Activated CD8-positive, alpha-beta T cell treated with anti-CD3 and anti-CD28 coated beads for 36 hours (primary cell): ENCODE measurements at regions not wholly inside any gene's neighbourhood (a gene's known extent, or its start where the extent isn't known, plus 50 kb on each side); places are given as distances from the start of the nearest gene placed in this dataset.

Experiments used
- ATAC-seq: fragments of 200-7000 bp; cut with Tn5 transposase; one replicate; pipeline ENCODE4 v1.10.0; 2021; ENCODE audit warnings: mild to moderate bottlenecking, moderate library complexity
- CTCF ChIA-PET: fragments of 350-600 bp; sonication (Branson Sonifier 250); formaldehyde crosslinking; loops from one replicate; lab custom pipeline; 2021; ENCODE audit warnings: antibody characterized with exemption; lab: Charles Lee
- POLR2A ChIA-PET: fragments of 350-600 bp; sonication (Branson Sonifier 250); formaldehyde crosslinking; loops from one replicate; lab custom pipeline; 2021; ENCODE audit warnings: antibody characterized with exemption; lab: Charles Lee
- DNase-seq: peaks from one replicate; pipeline ENCODE4 v3.0.0-alpha.2; 2020
- H3K27ac Mint-ChIP-seq: one replicate; pipeline ENCODE4 v1.8.0; 2021; ENCODE audit warnings: mild to moderate bottlenecking, mixed read lengths
- H3K27me3 Mint-ChIP-seq: one replicate; pipeline ENCODE4 v1.8.0; 2021; ENCODE audit warnings: mixed read lengths
- H3K36me3 Mint-ChIP-seq: one replicate; pipeline ENCODE4 v1.8.0; 2021; ENCODE audit warnings: low read depth, mixed read lengths
- H3K4me1 Mint-ChIP-seq: one replicate; pipeline ENCODE4 v1.8.0; 2021; ENCODE audit warnings: low read depth, mixed read lengths
- H3K4me3 Mint-ChIP-seq: one replicate; pipeline ENCODE4 v1.8.0; 2021; ENCODE audit warnings: mild to moderate bottlenecking, moderate library complexity, mixed read lengths
- H3K9me3 Mint-ChIP-seq: one replicate; pipeline ENCODE4 v1.8.0; 2021; ENCODE audit warnings: mixed read lengths
- intact Hi-C: fragments of 100-400 bp; cut with micrococcal nuclease; formaldehyde crosslinking; loops from one replicate; pipeline ENCODE4 v1.10.0; 2022
- TF ChIP-seq, protein P1 (sequence below): fragments of 200-600 bp; IDR thresholded peaks from one replicate; pipeline ENCODE4 v1.8.0; 2022; ENCODE audit warnings: antibody characterized with exemption, mild to moderate bottlenecking

DNA sequence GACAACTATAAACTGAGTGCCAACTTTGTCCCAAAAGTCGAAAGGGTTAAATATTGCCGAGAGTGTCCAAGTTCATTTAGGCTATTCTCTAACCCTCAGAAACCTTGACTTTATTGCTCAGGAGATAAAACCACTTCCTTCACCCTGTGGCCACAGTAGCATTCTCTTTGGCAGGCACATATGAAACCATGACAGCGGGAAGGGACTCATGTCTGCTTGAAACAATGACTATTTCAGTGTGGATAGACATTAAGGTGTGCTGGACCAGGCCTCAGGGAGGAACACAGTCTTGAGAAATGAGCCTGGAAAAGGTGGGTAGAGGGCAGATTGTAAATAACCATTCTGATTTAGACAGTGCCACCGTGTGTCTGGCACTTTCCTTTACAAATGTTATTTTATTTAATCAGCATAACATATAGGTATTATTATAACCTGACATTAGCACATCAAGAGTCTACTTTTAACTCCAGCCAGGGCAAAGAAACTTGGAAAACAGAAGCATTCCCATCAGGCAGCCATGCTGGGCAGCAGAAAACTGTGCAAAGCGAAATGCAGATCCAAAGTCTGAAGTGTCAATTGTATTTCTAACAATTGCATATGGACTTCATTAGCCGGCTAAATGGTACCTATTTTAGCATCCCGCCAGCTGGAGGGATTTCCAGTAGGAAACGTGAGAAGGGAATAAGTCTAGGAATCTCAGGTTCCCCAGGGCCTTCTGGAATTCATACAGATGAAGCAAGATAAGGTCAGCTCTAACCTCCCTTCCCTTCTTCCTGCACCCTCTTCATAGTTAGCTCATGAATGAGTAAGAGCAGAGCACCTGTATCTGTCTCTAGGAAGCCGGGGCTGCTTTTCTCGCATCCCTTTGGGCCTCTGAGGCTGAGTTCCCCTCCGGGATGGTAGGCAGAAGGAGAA lies 212.8 kb upstream of the ELAC2 start:
- CTCF ChIA-PET: no interaction called here
- Mint-ChIP-seq H3K27ac (no peak overlapping the region), H3K27me3 (no peaks in the 10 kb centered on the region), H3K4me1 (no peaks in the 10 kb centered on the region), H3K9me3 (no peaks in the 10 kb centered on the region), H3K36me3 (no peaks in the 10 kb centered on the region), H3K4me3 (no peak overlapping the region)
- DNase-seq (no peak), ATAC-seq (no peak)
- intact Hi-C loops: loop anchor here (10.0 kb wide), 1 partner anchor 56 kb away; no protein-coding TSS in a partner anchor
- POLR2A ChIA-PET: no interaction called here
- TF ChIP-seq, protein P1, sequence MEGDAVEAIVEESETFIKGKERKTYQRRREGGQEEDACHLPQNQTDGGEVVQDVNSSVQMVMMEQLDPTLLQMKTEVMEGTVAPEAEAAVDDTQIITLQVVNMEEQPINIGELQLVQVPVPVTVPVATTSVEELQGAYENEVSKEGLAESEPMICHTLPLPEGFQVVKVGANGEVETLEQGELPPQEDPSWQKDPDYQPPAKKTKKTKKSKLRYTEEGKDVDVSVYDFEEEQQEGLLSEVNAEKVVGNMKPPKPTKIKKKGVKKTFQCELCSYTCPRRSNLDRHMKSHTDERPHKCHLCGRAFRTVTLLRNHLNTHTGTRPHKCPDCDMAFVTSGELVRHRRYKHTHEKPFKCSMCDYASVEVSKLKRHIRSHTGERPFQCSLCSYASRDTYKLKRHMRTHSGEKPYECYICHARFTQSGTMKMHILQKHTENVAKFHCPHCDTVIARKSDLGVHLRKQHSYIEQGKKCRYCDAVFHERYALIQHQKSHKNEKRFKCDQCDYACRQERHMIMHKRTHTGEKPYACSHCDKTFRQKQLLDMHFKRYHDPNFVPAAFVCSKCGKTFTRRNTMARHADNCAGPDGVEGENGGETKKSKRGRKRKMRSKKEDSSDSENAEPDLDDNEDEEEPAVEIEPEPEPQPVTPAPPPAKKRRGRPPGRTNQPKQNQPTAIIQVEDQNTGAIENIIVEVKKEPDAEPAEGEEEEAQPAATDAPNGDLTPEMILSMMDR: no peak

DNA sequence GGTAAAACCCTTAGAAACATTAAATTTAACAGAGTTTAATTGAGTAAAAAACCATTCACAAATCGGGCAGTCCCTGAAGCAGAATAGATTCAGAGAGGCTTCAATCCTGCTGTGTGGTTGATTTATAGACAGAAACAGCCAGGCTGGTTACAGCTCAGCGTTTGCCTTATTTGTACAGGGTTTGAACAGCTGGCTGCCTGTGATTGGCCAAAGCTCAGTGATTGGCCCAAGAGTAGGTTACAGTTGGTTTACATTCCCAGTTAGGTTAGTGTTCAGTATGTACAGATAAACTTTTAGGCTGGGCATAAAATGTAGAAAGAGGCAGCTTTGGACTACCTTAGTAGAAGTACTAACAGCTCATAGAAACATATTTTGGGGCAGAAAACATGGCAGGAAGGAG lies 210.4 kb upstream of the ELAC2 start:
- H3K4me3 Mint-ChIP-seq: no peak overlapping the region
- intact Hi-C loops: no loop called here

DNA sequence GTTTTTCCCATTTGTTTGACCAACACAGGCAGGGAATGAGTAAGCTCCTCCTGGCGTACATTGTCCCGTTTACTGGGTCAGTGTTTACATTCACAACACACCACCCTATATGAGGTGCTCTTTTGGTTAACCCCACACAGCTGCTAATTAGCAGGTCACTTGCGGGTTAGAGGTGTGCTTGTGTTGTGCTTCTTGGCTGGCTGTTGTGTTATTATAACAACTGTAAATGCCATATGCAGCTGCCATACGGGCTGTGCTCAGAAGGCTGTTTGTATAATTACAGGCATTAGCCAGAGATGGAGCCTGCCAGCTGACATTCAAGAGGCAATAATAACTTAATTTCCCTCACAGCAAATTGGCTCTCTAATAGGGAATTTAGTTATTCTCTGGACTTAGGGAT lies 205.1 kb upstream of the ELAC2 start:
- H3K27me3 Mint-ChIP-seq: peaks cover 7% of the 10 kb centered on the region
- CTCF ChIA-PET: no interaction called here
- ATAC-seq: no peak
- H3K4me3 Mint-ChIP-seq: no peak overlapping the region
- H3K9me3 Mint-ChIP-seq: no peaks in the 10 kb centered on the region
- H3K27ac Mint-ChIP-seq: no peak overlapping the region
- POLR2A ChIA-PET: no interaction called here
- H3K4me1 Mint-ChIP-seq: no peaks in the 10 kb centered on the region
- DNase-seq: no peak
- intact Hi-C loops: no loop called here
- TF ChIP-seq, protein P1: no peak
- H3K36me3 Mint-ChIP-seq: no peaks in the 10 kb centered on the region

More for the DNA sequence above, 210.4 kb upstream of the ELAC2 start:
- ChIA-PET POLR2A (no interaction called here), CTCF (no interaction called here)
- peaks cover 2% of the 10 kb centered on the region for H3K27me3 Mint-ChIP-seq
- no peaks in the 10 kb centered on the region for H3K36me3 Mint-ChIP-seq
- ATAC-seq (no peak), DNase-seq (no peak)
- no peaks in the 10 kb centered on the region for H3K9me3 Mint-ChIP-seq
- TF ChIP-seq, protein P1: no peak
- no peaks in the 10 kb centered on the region for H3K4me1 Mint-ChIP-seq
- no peak overlapping the region for H3K27ac Mint-ChIP-seq

DNA sequence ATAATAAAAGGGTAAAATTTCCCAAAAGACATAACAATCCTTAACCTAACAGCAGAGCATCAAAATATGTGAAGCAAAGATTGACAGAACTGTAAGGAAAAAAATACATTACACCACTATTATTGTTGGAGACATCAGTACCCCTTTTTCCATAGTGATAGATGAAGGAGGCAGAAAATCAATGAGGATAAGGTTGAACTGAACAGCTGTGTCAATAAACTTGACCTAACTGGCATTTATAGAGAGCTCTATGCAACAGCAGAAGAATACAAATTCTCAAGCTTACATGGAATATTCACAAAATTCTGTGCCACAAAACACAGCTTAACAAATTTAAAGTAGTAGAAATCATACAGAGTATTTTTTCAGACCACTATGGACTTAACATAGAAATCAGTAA lies 195.0 kb upstream of the ELAC2 start:
- no peaks in the 10 kb centered on the region for H3K4me1 Mint-ChIP-seq
- TF ChIP-seq, protein P1: no peak
- H3K4me3 Mint-ChIP-seq: no peak overlapping the region
- ChIA-PET POLR2A (no interaction called here), CTCF (no interaction called here)
- no peak overlapping the region for H3K27ac Mint-ChIP-seq
- DNase-seq (no peak), ATAC-seq (no peak)
- peaks cover 1% of the 10 kb centered on the region for H3K27me3 Mint-ChIP-seq
- H3K9me3 Mint-ChIP-seq: no peaks in the 10 kb centered on the region
- intact Hi-C loops: no loop called here
- no peaks in the 10 kb centered on the region for H3K36me3 Mint-ChIP-seq

DNA sequence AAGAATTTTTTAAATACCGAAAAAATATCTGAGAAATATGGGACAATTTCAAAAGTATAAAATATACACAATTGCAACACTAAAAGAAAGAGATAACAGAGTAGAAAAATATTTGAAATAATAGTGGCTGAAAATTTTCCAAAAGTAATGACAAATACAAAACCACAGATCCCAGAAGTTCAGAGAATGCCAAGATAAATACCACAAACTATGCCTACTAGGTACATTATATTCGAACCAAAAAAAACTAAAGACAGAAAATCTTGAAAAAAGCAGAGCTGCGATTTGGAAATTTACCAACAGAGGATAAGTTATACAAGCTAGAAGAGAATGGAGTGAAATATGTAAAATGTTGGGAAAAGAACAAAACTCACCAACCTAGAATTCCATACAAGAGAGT lies 191.3 kb upstream of the ELAC2 start:
- Mint-ChIP-seq H3K4me3 (no peak overlapping the region), H3K4me1 (no peaks in the 10 kb centered on the region), H3K9me3 (no peaks in the 10 kb centered on the region), H3K27ac (no peak overlapping the region), H3K36me3 (no peaks in the 10 kb centered on the region), H3K27me3 (peaks cover 1% of the 10 kb centered on the region)
- intact Hi-C loops: no loop called here
- ChIA-PET POLR2A (no interaction called here), CTCF (no interaction called here)
- ATAC-seq (no peak), DNase-seq (no peak)
- TF ChIP-seq, protein P1: no peak
